ENCODE measurements at regions not wholly inside any gene's neighbourhood (a gene's known extent, or its start where the extent isn't known, plus 50 kb on each side); places are given as distances from the start of the nearest gene placed in this dataset.
"Not testable (repeated sequence)": the region's sequence is repeated elsewhere in the genome, so short reads cannot be mapped to it uniquely, and the experiment has no call there.

- H3K4me1 Mint-ChIP-seq (ENCODE audit: low read depth in 2 of 2); H3K36me3 Mint-ChIP-seq (ENCODE audit: insufficient read depth); H3K27ac Mint-ChIP-seq; ATAC-seq (replicated peaks); H3K27me3 Mint-ChIP-seq; H3K9me3 Mint-ChIP-seq; DNase-seq; H3K4me3 Mint-ChIP-seq: not testable (repeated sequence)
These were observed 56.2 kb downstream of the SPATA31A6 start for GRCh38 chr9:42239445-42240260.

GRCh38 chr9:42240261-42240579 lies 56.8 kb downstream of the SPATA31A6 start:
- H3K27ac Mint-ChIP-seq; H3K27me3 Mint-ChIP-seq; DNase-seq; H3K9me3 Mint-ChIP-seq; ATAC-seq (replicated peaks); H3K36me3 Mint-ChIP-seq (ENCODE audit: insufficient read depth); H3K4me1 Mint-ChIP-seq (ENCODE audit: low read depth in 2 of 2); H3K4me3 Mint-ChIP-seq: not testable (repeated sequence)

- not testable (repeated sequence) for H3K27ac Mint-ChIP-seq; DNase-seq; H3K9me3 Mint-ChIP-seq; ATAC-seq (replicated peaks); H3K4me1 Mint-ChIP-seq (ENCODE audit: low read depth in 2 of 2); H3K36me3 Mint-ChIP-seq (ENCODE audit: insufficient read depth); H3K4me3 Mint-ChIP-seq; H3K27me3 Mint-ChIP-seq
These were observed 59.8 kb downstream of the SPATA31A6 start for GRCh38 chr9:42243211-42243610.

- not testable (repeated sequence) for DNase-seq; H3K4me3 Mint-ChIP-seq; H3K36me3 Mint-ChIP-seq (ENCODE audit: insufficient read depth); H3K9me3 Mint-ChIP-seq; H3K27me3 Mint-ChIP-seq; ATAC-seq (replicated peaks); H3K27ac Mint-ChIP-seq; H3K4me1 Mint-ChIP-seq (ENCODE audit: low read depth in 2 of 2)
These were observed 60.4 kb downstream of the SPATA31A6 start for GRCh38 chr9:42243822-42244221.

GRCh38 chr9:42268729-42269128 lies 85.3 kb downstream of the SPATA31A6 start:
- not testable (repeated sequence) for ATAC-seq (replicated peaks); H3K27me3 Mint-ChIP-seq; H3K4me3 Mint-ChIP-seq; H3K36me3 Mint-ChIP-seq (ENCODE audit: insufficient read depth); H3K4me1 Mint-ChIP-seq (ENCODE audit: low read depth in 2 of 2); H3K27ac Mint-ChIP-seq; DNase-seq
- H3K9me3 Mint-ChIP-seq: peaks cover 12 to 23% of the 10 kb centered on the region in 2 donors

GRCh38 chr9:42269171-42269570 lies 85.7 kb downstream of the SPATA31A6 start:
- H3K27me3 Mint-ChIP-seq; ATAC-seq (replicated peaks); H3K27ac Mint-ChIP-seq: not testable (repeated sequence)

GRCh38 chr9:42273191-42273590 lies 89.7 kb downstream of the SPATA31A6 start:
- not testable (repeated sequence) for H3K27me3 Mint-ChIP-seq; H3K27ac Mint-ChIP-seq; H3K4me1 Mint-ChIP-seq (ENCODE audit: low read depth in 2 of 2); DNase-seq; H3K4me3 Mint-ChIP-seq; H3K36me3 Mint-ChIP-seq (ENCODE audit: insufficient read depth); ATAC-seq (replicated peaks)
- peaks cover 4 to 11% of the 10 kb centered on the region in 2 donors for H3K9me3 Mint-ChIP-seq

More at GRCh38 chr9:42269171-42269570, 85.7 kb downstream of the SPATA31A6 start:
- not testable (repeated sequence) for DNase-seq; H3K4me1 Mint-ChIP-seq (ENCODE audit: low read depth in 2 of 2); H3K4me3 Mint-ChIP-seq; H3K36me3 Mint-ChIP-seq (ENCODE audit: insufficient read depth)
- H3K9me3 Mint-ChIP-seq: peaks cover 8 to 18% of the 10 kb centered on the region in 2 donors

- no peak for ATAC-seq (replicated peaks)
- Mint-ChIP-seq H3K36me3 (ENCODE audit: insufficient read depth) (no peaks in the 10 kb centered on the region), H3K9me3 (peaks cover 0 to 2% of the 10 kb centered on the region in 2 donors), H3K4me3 (no peak overlapping the region), H3K27ac (no peak overlapping the region), H3K27me3 (no peaks in the 10 kb centered on the region), H3K4me1 (ENCODE audit: low read depth in 2 of 2) (no peaks in the 10 kb centered on the region)
- no peak for DNase-seq
These were observed 91.7 kb downstream of the SPATA31A6 start for GRCh38 chr9:42275141-42275540.

GRCh38 chr9:42282531-42283178 lies 99.2 kb downstream of the SPATA31A6 start:
- not testable (repeated sequence) for H3K27ac Mint-ChIP-seq; ATAC-seq (replicated peaks); H3K4me1 Mint-ChIP-seq (ENCODE audit: low read depth in 2 of 2); DNase-seq; H3K4me3 Mint-ChIP-seq; H3K9me3 Mint-ChIP-seq; H3K36me3 Mint-ChIP-seq (ENCODE audit: insufficient read depth); H3K27me3 Mint-ChIP-seq

- ATAC-seq (replicated peaks); H3K9me3 Mint-ChIP-seq; H3K27me3 Mint-ChIP-seq; H3K4me1 Mint-ChIP-seq (ENCODE audit: low read depth in 2 of 2); H3K36me3 Mint-ChIP-seq (ENCODE audit: insufficient read depth); H3K4me3 Mint-ChIP-seq; H3K27ac Mint-ChIP-seq; DNase-seq: not testable (repeated sequence)
These were observed 99.7 kb downstream of the SPATA31A6 start for GRCh38 chr9:42283179-42283543.

GRCh38 chr9:42286145-42286845 lies 102.8 kb downstream of the SPATA31A6 start:
- H3K4me1 Mint-ChIP-seq (ENCODE audit: low read depth in 2 of 2); DNase-seq; H3K4me3 Mint-ChIP-seq; ATAC-seq (replicated peaks); H3K27me3 Mint-ChIP-seq; H3K36me3 Mint-ChIP-seq (ENCODE audit: insufficient read depth); H3K27ac Mint-ChIP-seq; H3K9me3 Mint-ChIP-seq: not testable (repeated sequence)

GRCh38 chr9:42288002-42288864 lies 104.8 kb downstream of the SPATA31A6 start:
- H3K4me1 Mint-ChIP-seq (ENCODE audit: low read depth in 2 of 2); H3K36me3 Mint-ChIP-seq (ENCODE audit: insufficient read depth); ATAC-seq (replicated peaks); H3K4me3 Mint-ChIP-seq; DNase-seq; H3K27me3 Mint-ChIP-seq; H3K9me3 Mint-ChIP-seq; H3K27ac Mint-ChIP-seq: not testable (repeated sequence)

- not testable (repeated sequence) for H3K9me3 Mint-ChIP-seq; ATAC-seq (replicated peaks); H3K27ac Mint-ChIP-seq; H3K27me3 Mint-ChIP-seq; H3K4me1 Mint-ChIP-seq (ENCODE audit: low read depth in 2 of 2); H3K4me3 Mint-ChIP-seq; H3K36me3 Mint-ChIP-seq (ENCODE audit: insufficient read depth); DNase-seq
These were observed 105.4 kb downstream of the SPATA31A6 start for GRCh38 chr9:42288865-42289229.
